HG03135 (cell line): ENCODE measurements at regions not wholly inside any gene's neighbourhood (a gene's known extent, or its start where the extent isn't known, plus 50 kb on each side); places are given as distances from the start of the nearest gene placed in this dataset.
"Not testable (repeated sequence)": the region's sequence is repeated elsewhere in the genome, so short reads cannot be mapped to it uniquely, and the experiment has no call there.

Experiments used
- ATAC-seq: cut with Tn5 transposase; IDR thresholded peaks from one replicate; pipeline ENCODE4 v1.9.1; 2021; ENCODE audit warnings: mild to moderate bottlenecking, moderate library complexity; ENCODE audit not compliant: unreplicated experiment

GRCh38 chr14:84074626-84075025, 1455.3 kb upstream of the FLRT2 start:
- ATAC-seq: no peak

- ATAC-seq: no peak
Measured at GRCh38 chr14:84080944-84081343, 1449.0 kb upstream of the FLRT2 start.

GRCh38 chr14:84084056-84084630, 1445.8 kb upstream of the FLRT2 start:
- ATAC-seq: no peak

- ATAC-seq: no peak
Measured at GRCh38 chr14:84085493-84085892, 1444.5 kb upstream of the FLRT2 start.

GRCh38 chr14:84086714-84087113, 1443.2 kb upstream of the FLRT2 start:
- no peak for ATAC-seq

- ATAC-seq: no peak
Measured at GRCh38 chr14:84087986-84088531, 1441.9 kb upstream of the FLRT2 start.

- no peak for ATAC-seq
Measured at GRCh38 chr14:84090837-84091236, 1439.1 kb upstream of the FLRT2 start.

- no peak for ATAC-seq
Measured at GRCh38 chr14:84095681-84096080, 1434.3 kb upstream of the FLRT2 start.

GRCh38 chr14:84098261-84098660, 1431.7 kb upstream of the FLRT2 start:
- no peak for ATAC-seq

GRCh38 chr14:84099560-84099959, 1430.4 kb upstream of the FLRT2 start:
- ATAC-seq: not testable (repeated sequence)

GRCh38 chr14:84107835-84108343, 1422.1 kb upstream of the FLRT2 start:
- no peak for ATAC-seq

GRCh38 chr14:84108746-84109457, 1421.0 kb upstream of the FLRT2 start:
- ATAC-seq: no peak

GRCh38 chr14:84112589-84112988, 1417.4 kb upstream of the FLRT2 start:
- no peak for ATAC-seq

GRCh38 chr14:84125676-84126075, 1404.3 kb upstream of the FLRT2 start:
- ATAC-seq: no peak

GRCh38 chr14:84127495-84127894, 1402.4 kb upstream of the FLRT2 start:
- ATAC-seq: no peak

GRCh38 chr14:84128050-84128449, 1401.9 kb upstream of the FLRT2 start:
- no peak for ATAC-seq

- no peak for ATAC-seq
Measured at GRCh38 chr14:84129007-84129406, 1400.9 kb upstream of the FLRT2 start.

- no peak for ATAC-seq
Measured at GRCh38 chr14:84129941-84130340, 1400.0 kb upstream of the FLRT2 start.

GRCh38 chr14:84131924-84132323, 1398.0 kb upstream of the FLRT2 start:
- no peak for ATAC-seq

- ATAC-seq: no peak
Measured at GRCh38 chr14:84144166-84144565, 1385.8 kb upstream of the FLRT2 start.

- no peak for ATAC-seq
Measured at GRCh38 chr14:84152452-84152851, 1377.5 kb upstream of the FLRT2 start.

GRCh38 chr14:84162633-84163032, 1367.3 kb upstream of the FLRT2 start:
- ATAC-seq: no peak
